C4-2B (cell line): ENCODE measurements at regions not wholly inside any gene's neighbourhood (a gene's known extent, or its start where the extent isn't known, plus 50 kb on each side); places are given as distances from the start of the nearest gene placed in this dataset.

ENCODE experiments used
- ZFX ChIP-seq: fragments of 450-650 bp; IDR thresholded peaks from 2 replicates; pipeline ENCODE4 v1.6.1; 2017
- TF ChIP-seq, protein P1 (sequence below): fragments of 450-650 bp; conservative IDR thresholded peaks from 2 replicates; pipeline ENCODE4 v1.5.1; 2017; ENCODE audit warnings: mild to moderate bottlenecking

DNA sequence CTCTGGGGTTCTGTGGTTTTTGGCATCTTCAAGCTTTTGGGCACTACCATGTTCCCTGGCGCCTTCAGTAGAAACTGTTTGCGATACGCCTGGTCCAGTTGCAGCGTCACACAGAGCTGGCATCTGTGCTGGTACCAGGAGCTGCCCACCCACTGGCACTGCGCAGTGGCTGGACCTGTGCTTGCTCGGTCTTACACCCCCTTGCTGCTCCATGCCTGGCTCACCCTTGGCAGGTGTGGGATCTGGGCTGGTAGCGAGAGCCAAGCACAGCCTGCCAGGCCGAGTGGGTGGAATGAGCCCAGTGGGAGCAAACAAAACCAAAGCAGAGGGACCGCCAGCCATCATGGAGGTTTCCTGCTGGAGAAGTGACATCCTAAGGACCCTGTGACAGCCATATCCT lies 170.2 kb upstream of the IRX2 start:
- TF ChIP-seq, protein P1, sequence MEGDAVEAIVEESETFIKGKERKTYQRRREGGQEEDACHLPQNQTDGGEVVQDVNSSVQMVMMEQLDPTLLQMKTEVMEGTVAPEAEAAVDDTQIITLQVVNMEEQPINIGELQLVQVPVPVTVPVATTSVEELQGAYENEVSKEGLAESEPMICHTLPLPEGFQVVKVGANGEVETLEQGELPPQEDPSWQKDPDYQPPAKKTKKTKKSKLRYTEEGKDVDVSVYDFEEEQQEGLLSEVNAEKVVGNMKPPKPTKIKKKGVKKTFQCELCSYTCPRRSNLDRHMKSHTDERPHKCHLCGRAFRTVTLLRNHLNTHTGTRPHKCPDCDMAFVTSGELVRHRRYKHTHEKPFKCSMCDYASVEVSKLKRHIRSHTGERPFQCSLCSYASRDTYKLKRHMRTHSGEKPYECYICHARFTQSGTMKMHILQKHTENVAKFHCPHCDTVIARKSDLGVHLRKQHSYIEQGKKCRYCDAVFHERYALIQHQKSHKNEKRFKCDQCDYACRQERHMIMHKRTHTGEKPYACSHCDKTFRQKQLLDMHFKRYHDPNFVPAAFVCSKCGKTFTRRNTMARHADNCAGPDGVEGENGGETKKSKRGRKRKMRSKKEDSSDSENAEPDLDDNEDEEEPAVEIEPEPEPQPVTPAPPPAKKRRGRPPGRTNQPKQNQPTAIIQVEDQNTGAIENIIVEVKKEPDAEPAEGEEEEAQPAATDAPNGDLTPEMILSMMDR, result no peak
- TF ChIP-seq ZFX, result no peak
